ENCODE measurements at regions not wholly inside any gene's neighbourhood (a gene's known extent, or its start where the extent isn't known, plus 50 kb on each side); places are given as distances from the start of the nearest gene placed in this dataset.

DNA sequence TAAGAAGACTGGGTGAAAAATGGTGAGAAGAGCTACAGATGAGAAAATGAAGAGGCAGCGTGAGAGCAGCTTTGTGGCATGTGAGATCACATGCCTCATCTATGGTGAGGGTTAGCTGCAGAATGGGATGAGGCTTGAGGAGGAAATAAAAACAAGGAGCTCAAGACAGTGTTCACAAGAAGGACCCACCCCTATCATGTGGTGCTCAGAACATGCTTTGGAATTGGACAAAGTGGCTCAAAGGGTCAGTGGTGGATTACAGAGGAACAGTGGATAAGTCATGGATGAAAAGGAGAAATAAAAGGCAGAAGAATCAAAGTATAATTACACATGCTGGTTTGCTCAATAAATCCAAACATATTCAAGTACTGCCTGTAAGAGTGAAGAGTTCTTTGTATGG is 126.9 kb upstream of the UST start:
- ATAC-seq: no peak
- Histone ChIP-seq H3K4me3 (no peak overlapping the region), H3F3A (replicated peaks; ENCODE audit: low read depth) (no peaks in the 10 kb centered on the region), H2AFZ (no peak overlapping the region), H4K20me1 (replicated peaks; ENCODE audit: insufficient read depth) (no peaks in the 10 kb centered on the region), H3K27ac (ENCODE audit: low read depth) (no peak overlapping the region), H3K4me2 (no peak overlapping the region), H3K27me3 (ENCODE audit: insufficient read depth) (no peaks in the 10 kb centered on the region), H3K4me1 (ENCODE audit: insufficient read depth) (0 out of 2 replicates have a peak, but pooled peaks cover 4% of the 10 kb centered on the region), H3K36me3 (ENCODE audit: insufficient read depth) (no peaks in the 10 kb centered on the region), H3K79me2 (replicated peaks; ENCODE audit: insufficient read depth) (no peaks in the 10 kb centered on the region), H3K9me2 (ENCODE audit: insufficient read depth) (peaks cover 15% of the 10 kb centered on the region; the same call in 1 of the 2 replicates)
- Mint-ChIP-seq H3K36me3 (ENCODE audit: low read depth) (peaks cover 5% of the 10 kb centered on the region; the same call in 1 of the 3 replicates), H3K9me3 (peaks cover 3% of the 10 kb centered on the region; the same call in 1 of the 3 replicates), H3K27me3 (ENCODE audit: insufficient read depth, low read depth, poor library complexity) (peaks cover 2% of the 10 kb centered on the region), H3K4me1 (peaks cover 9% of the 10 kb centered on the region; the same call in 2 of the 3 replicates), H3K27ac (no peak overlapping the region), H3K4me3 (no peak overlapping the region)
- no peak for DNase-seq (ENCODE audit: low spot score)
- TF ChIP-seq ZNF331 (CRISPR knock-in tag; IDR thresholded peaks at IDR 0.05; ENCODE audit: low read depth) (no peak), JUNB (IDR thresholded peaks at IDR 0.05; ENCODE audit: unreplicated experiment) (no peak)
- TF ChIP-seq, protein P1, sequence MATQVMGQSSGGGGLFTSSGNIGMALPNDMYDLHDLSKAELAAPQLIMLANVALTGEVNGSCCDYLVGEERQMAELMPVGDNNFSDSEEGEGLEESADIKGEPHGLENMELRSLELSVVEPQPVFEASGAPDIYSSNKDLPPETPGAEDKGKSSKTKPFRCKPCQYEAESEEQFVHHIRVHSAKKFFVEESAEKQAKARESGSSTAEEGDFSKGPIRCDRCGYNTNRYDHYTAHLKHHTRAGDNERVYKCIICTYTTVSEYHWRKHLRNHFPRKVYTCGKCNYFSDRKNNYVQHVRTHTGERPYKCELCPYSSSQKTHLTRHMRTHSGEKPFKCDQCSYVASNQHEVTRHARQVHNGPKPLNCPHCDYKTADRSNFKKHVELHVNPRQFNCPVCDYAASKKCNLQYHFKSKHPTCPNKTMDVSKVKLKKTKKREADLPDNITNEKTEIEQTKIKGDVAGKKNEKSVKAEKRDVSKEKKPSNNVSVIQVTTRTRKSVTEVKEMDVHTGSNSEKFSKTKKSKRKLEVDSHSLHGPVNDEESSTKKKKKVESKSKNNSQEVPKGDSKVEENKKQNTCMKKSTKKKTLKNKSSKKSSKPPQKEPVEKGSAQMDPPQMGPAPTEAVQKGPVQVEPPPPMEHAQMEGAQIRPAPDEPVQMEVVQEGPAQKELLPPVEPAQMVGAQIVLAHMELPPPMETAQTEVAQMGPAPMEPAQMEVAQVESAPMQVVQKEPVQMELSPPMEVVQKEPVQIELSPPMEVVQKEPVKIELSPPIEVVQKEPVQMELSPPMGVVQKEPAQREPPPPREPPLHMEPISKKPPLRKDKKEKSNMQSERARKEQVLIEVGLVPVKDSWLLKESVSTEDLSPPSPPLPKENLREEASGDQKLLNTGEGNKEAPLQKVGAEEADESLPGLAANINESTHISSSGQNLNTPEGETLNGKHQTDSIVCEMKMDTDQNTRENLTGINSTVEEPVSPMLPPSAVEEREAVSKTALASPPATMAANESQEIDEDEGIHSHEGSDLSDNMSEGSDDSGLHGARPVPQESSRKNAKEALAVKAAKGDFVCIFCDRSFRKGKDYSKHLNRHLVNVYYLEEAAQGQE (IDR thresholded peaks at IDR 0.05; ENCODE audit: unreplicated experiment): no peak

DNA sequence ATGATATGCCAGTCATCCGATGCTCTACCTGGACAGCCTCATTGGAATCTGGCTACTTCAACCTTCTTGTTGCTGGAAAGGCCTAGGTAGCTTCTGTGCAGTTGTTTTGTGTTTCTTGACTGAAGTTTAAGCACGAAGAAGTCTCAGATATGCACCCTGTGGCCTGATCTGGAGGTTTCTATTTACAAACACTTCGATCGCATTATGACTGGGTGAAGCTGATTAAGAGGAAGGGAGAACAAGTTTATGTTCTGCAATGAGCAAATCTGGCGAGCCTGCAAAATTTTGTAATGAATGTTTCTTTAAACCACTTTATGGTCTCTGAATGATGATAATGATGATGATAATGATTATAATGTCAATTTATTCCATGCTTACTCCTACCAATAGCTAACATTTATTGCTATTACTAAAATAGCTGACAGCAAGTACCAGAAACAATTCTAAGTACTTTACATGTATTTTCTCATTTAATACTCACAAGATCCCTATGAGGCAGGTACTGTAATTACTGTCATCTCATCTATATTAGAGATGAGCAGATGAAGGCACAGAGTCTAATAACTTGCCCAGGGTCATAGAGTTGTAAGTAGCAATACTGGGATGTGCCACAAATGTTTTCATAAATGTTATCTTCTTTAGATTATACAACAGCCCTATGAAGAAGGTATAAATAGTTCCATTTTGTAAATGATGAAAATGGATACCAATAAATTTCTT is 126.1 kb upstream of the UST start:
- DNase-seq (ENCODE audit: low spot score) (no peak), ATAC-seq (no peak)
- no peaks in the 10 kb centered on the region for H3K27me3 ChIP-seq (ENCODE audit: insufficient read depth)
- H3K4me1 ChIP-seq (ENCODE audit: insufficient read depth): 0 out of 2 replicates have a peak, but pooled peaks cover 4% of the 10 kb centered on the region
- no peaks in the 10 kb centered on the region for H4K20me1 ChIP-seq (replicated peaks; ENCODE audit: insufficient read depth)
- Mint-ChIP-seq H3K27ac (no peak overlapping the region), H3K9me3 (peaks cover 3% of the 10 kb centered on the region; the same call in 1 of the 3 replicates), H3K27me3 (ENCODE audit: insufficient read depth, low read depth, poor library complexity) (peaks cover 2% of the 10 kb centered on the region), H3K4me3 (no peak overlapping the region), H3K36me3 (ENCODE audit: low read depth) (peaks cover 5% of the 10 kb centered on the region; the same call in 1 of the 3 replicates), H3K4me1 (peaks cover 9% of the 10 kb centered on the region; the same call in 2 of the 3 replicates)
- H3K79me2 ChIP-seq (replicated peaks; ENCODE audit: insufficient read depth): no peaks in the 10 kb centered on the region
- no peak for TF ChIP-seq EZH2 (IDR thresholded peaks at IDR 0.05; ENCODE audit: low read depth, unreplicated experiment)
- no peak for TF ChIP-seq ZNF331 (CRISPR knock-in tag; IDR thresholded peaks at IDR 0.05; ENCODE audit: low read depth)
- H3K9me2 ChIP-seq (ENCODE audit: insufficient read depth): peaks cover 12% of the 10 kb centered on the region; the same call in 1 of the 2 replicates
- no peak overlapping the region for H3K4me2 ChIP-seq
- no peaks in the 10 kb centered on the region for H3F3A ChIP-seq (replicated peaks; ENCODE audit: low read depth)
- no peak overlapping the region for H2AFZ ChIP-seq
- H3K27ac ChIP-seq (ENCODE audit: low read depth): no peak overlapping the region
- no peaks in the 10 kb centered on the region for H3K36me3 ChIP-seq (ENCODE audit: insufficient read depth)
- no peak overlapping the region for H3K4me3 ChIP-seq

- Mint-ChIP-seq H3K36me3 (ENCODE audit: low read depth) (peaks cover 5% of the 10 kb centered on the region; the same call in 1 of the 3 replicates), H3K27ac (no peak overlapping the region), H3K4me3 (no peak overlapping the region), H3K4me1 (peaks cover 24% of the 10 kb centered on the region), H3K27me3 (ENCODE audit: insufficient read depth, low read depth, poor library complexity) (peaks cover 2% of the 10 kb centered on the region), H3K9me3 (peaks cover 3% of the 10 kb centered on the region; the same call in 1 of the 3 replicates)
- no peaks in the 10 kb centered on the region for H3F3A ChIP-seq (replicated peaks; ENCODE audit: low read depth)
- H2AFZ ChIP-seq: no peak overlapping the region
- H3K27ac ChIP-seq (ENCODE audit: low read depth): no peak overlapping the region
- H3K27me3 ChIP-seq (ENCODE audit: insufficient read depth): no peaks in the 10 kb centered on the region
- no peak overlapping the region for H3K4me3 ChIP-seq
- ATAC-seq: no peak
- H3K9me2 ChIP-seq (ENCODE audit: insufficient read depth): 0 out of 2 replicates have a peak, but pooled peaks cover 8% of the 10 kb centered on the region
- no peaks in the 10 kb centered on the region for H4K20me1 ChIP-seq (replicated peaks; ENCODE audit: insufficient read depth)
- no peak for DNase-seq (ENCODE audit: low spot score)
- H3K4me2 ChIP-seq: no peak overlapping the region
- H3K36me3 ChIP-seq (ENCODE audit: insufficient read depth): no peaks in the 10 kb centered on the region
- no peaks in the 10 kb centered on the region for H3K79me2 ChIP-seq (replicated peaks; ENCODE audit: insufficient read depth)
- H3K4me1 ChIP-seq (ENCODE audit: insufficient read depth): peaks cover 27% of the 10 kb centered on the region
- TF ChIP-seq, protein P1 (IDR thresholded peaks at IDR 0.05; ENCODE audit: unreplicated experiment): no peak
- no peak for TF ChIP-seq EZH2phosphoT487 (IDR thresholded peaks at IDR 0.05; ENCODE audit: unreplicated experiment)
- no peak for TF ChIP-seq STAT1 (IDR thresholded peaks at IDR 0.05; ENCODE audit: unreplicated experiment)
- TF ChIP-seq POLR2AphosphoS5 (IDR thresholded peaks at IDR 0.05; ENCODE audit: low read depth): no peak
- no peak for TF ChIP-seq NANOG (IDR thresholded peaks at IDR 0.05; ENCODE audit: borderline replicate concordance)
- TF ChIP-seq ZNF331 (CRISPR knock-in tag; IDR thresholded peaks at IDR 0.05; ENCODE audit: low read depth): no peak
These were observed 121.2 kb upstream of the UST start for GRCh38 chr6:148625609-148626008.

Data from GM23338 (cell line).